GM19025 (cell line): ENCODE measurements at regions not wholly inside any gene's neighbourhood (a gene's known extent, or its start where the extent isn't known, plus 50 kb on each side); places are given as distances from the start of the nearest gene placed in this dataset.
"Not testable (repeated sequence)": the region's sequence is repeated elsewhere in the genome, so short reads cannot be mapped to it uniquely, and the experiment has no call there.

Experiments used
- ATAC-seq: cut with Tn5 transposase; IDR thresholded peaks from one replicate; pipeline ENCODE4 v1.9.1; 2021; ENCODE audit warnings: mild to moderate bottlenecking, low read depth, moderate library complexity; ENCODE audit not compliant: unreplicated experiment

- ATAC-seq: no peak
Observed at GRCh38 chr3:95511828-95512227, 1302.6 kb upstream of the EPHA6 start.

- ATAC-seq: no peak
Observed at GRCh38 chr3:95514260-95514659, 1300.1 kb upstream of the EPHA6 start.

- no peak for ATAC-seq
Observed at GRCh38 chr3:95521396-95521795, 1293.0 kb upstream of the EPHA6 start.

- ATAC-seq: no peak
Observed at GRCh38 chr3:95522449-95522848, 1291.9 kb upstream of the EPHA6 start.

GRCh38 chr3:95539950-95540483 lies 1274.4 kb upstream of the EPHA6 start:
- ATAC-seq: no peak

GRCh38 chr3:95565502-95565901 lies 1248.9 kb upstream of the EPHA6 start:
- no peak for ATAC-seq

GRCh38 chr3:95567346-95567745 lies 1247.0 kb upstream of the EPHA6 start:
- ATAC-seq: peak; percentile 70

GRCh38 chr3:95586754-95587153 lies 1227.6 kb upstream of the EPHA6 start:
- ATAC-seq: no peak

- ATAC-seq: not testable (repeated sequence)
Observed at GRCh38 chr3:95587641-95588040, 1226.8 kb upstream of the EPHA6 start.

- ATAC-seq: no peak
Observed at GRCh38 chr3:95588473-95588872, 1225.9 kb upstream of the EPHA6 start.

- no peak for ATAC-seq
Observed at GRCh38 chr3:95595416-95596075, 1218.8 kb upstream of the EPHA6 start.

GRCh38 chr3:95607926-95608325 lies 1206.5 kb upstream of the EPHA6 start:
- no peak for ATAC-seq

- ATAC-seq: no peak
Observed at GRCh38 chr3:95609411-95609810, 1205.0 kb upstream of the EPHA6 start.

GRCh38 chr3:95612611-95613010 lies 1201.8 kb upstream of the EPHA6 start:
- ATAC-seq: no peak

GRCh38 chr3:95613993-95614392 lies 1200.4 kb upstream of the EPHA6 start:
- ATAC-seq: no peak

GRCh38 chr3:95615592-95616310 lies 1198.6 kb upstream of the EPHA6 start:
- ATAC-seq: no peak

- no peak for ATAC-seq
Observed at GRCh38 chr3:95626107-95626506, 1188.3 kb upstream of the EPHA6 start.

- ATAC-seq: no peak
Observed at GRCh38 chr3:95627293-95627692, 1187.1 kb upstream of the EPHA6 start.

- ATAC-seq: no peak
Observed at GRCh38 chr3:95627697-95628096, 1186.7 kb upstream of the EPHA6 start.

- ATAC-seq: no peak
Observed at GRCh38 chr3:95629802-95630201, 1184.6 kb upstream of the EPHA6 start.

GRCh38 chr3:95645291-95645690 lies 1169.1 kb upstream of the EPHA6 start:
- no peak for ATAC-seq
